ENCODE measurements at regions not wholly inside any gene's neighbourhood (a gene's known extent, or its start where the extent isn't known, plus 50 kb on each side); places are given as distances from the start of the nearest gene placed in this dataset.

- no peak overlapping the region for H3K4me3 ChIP-seq (replicated peaks in 1 of 2; ENCODE audit: low read depth in 2 of 2, low read length in 2 of 2)
- no peak for TF ChIP-seq CTCF (IDR thresholded peaks at IDR 0.05; ENCODE audit: low read depth, low read length)
- no peak for DNase-seq (ENCODE audit: low read depth in 2 of 2)
Observed at GRCh38 chr3:65195211-65196006, 507.6 kb upstream of the ADAMTS9 start.

- no peak for DNase-seq (ENCODE audit: low read depth in 2 of 2)
- TF ChIP-seq CTCF (IDR thresholded peaks at IDR 0.05; ENCODE audit: low read depth, low read length): no peak
- no peak overlapping the region for H3K4me3 ChIP-seq (replicated peaks in 1 of 2; ENCODE audit: low read depth in 2 of 2, low read length in 2 of 2)
Observed at GRCh38 chr3:65194744-65195143, 506.9 kb upstream of the ADAMTS9 start.

GRCh38 chr3:65194047-65194714 is 506.4 kb upstream of the ADAMTS9 start:
- no peak for TF ChIP-seq CTCF (IDR thresholded peaks at IDR 0.05; ENCODE audit: low read depth, low read length)
- H3K4me3 ChIP-seq (replicated peaks in 1 of 2; ENCODE audit: low read depth in 2 of 2, low read length in 2 of 2): no peak overlapping the region
- no peak for DNase-seq (ENCODE audit: low read depth in 2 of 2)

- TF ChIP-seq CTCF (IDR thresholded peaks at IDR 0.05; ENCODE audit: low read depth, low read length): no peak
Observed at GRCh38 chr3:65193531-65193930, 505.7 kb upstream of the ADAMTS9 start.

GRCh38 chr3:65190111-65190510 is 502.3 kb upstream of the ADAMTS9 start:
- TF ChIP-seq CTCF (IDR thresholded peaks at IDR 0.05; ENCODE audit: low read depth, low read length): no peak
- no peak overlapping the region for H3K4me3 ChIP-seq (replicated peaks in 1 of 2; ENCODE audit: low read depth in 2 of 2, low read length in 2 of 2)
- DNase-seq (ENCODE audit: low read depth in 2 of 2): no peak

More at GRCh38 chr3:65193531-65193930, 505.7 kb upstream of the ADAMTS9 start:
- no peak overlapping the region for H3K4me3 ChIP-seq (replicated peaks in 1 of 2; ENCODE audit: low read depth in 2 of 2, low read length in 2 of 2)
- no peak for DNase-seq (ENCODE audit: low read depth in 2 of 2)

- DNase-seq (ENCODE audit: low read depth in 2 of 2): no peak
- no peak for TF ChIP-seq CTCF (IDR thresholded peaks at IDR 0.05; ENCODE audit: low read depth, low read length)
- H3K4me3 ChIP-seq (replicated peaks in 1 of 2; ENCODE audit: low read depth in 2 of 2, low read length in 2 of 2): no peak overlapping the region
Observed at GRCh38 chr3:65186268-65186667, 498.5 kb upstream of the ADAMTS9 start.
